ENCODE measurements at regions not wholly inside any gene's neighbourhood (a gene's known extent, or its start where the extent isn't known, plus 50 kb on each side); places are given as distances from the start of the nearest gene placed in this dataset.

DNA sequence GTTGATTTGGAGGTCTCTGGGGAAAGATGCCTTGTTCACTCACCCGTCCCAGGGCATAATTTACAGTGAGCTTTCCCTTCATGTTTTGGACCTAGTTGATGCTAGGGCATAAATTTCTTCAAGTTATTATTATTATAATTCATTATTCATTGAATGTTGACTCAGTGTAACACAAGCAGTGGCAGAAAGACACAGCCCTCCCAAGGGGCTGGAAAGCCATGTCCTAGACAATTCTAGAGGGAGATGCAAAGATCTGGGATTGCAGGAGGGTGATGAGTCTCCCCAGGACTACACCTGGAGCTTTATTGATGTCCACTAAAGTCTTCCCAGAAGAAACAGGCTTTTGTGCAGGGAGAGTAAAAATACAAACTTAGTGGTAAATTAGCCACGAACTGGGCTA lies 322.0 kb upstream of the MOCS1 start:
- no peak overlapping the region for H3K4me3 Mint-ChIP-seq (ENCODE audit: unreplicated experiment)
- Histone ChIP-seq H3K79me2 (ENCODE audit: insufficient read depth, low read length) (no peaks in the 10 kb centered on the region), H3K4me1 (ENCODE audit: insufficient read depth, low read length) (no peaks in the 10 kb centered on the region), H3K9me3 (ENCODE audit: insufficient read depth, low read depth, low read length) (peaks cover 3% of the 10 kb centered on the region), H3K27ac (ENCODE audit: low read depth, low read length) (no peak overlapping the region), H4K20me1 (ENCODE audit: insufficient read depth, low read length) (no peaks in the 10 kb centered on the region), H3K9ac (ENCODE audit: low read length) (no peak overlapping the region), H2AFZ (ENCODE audit: low read depth, low read length) (no peak overlapping the region), H3K27me3 (ENCODE audit: insufficient read depth, low read length) (no peaks in the 10 kb centered on the region), H3K4me2 (ENCODE audit: low read length) (no peak overlapping the region), H3K36me3 (ENCODE audit: insufficient read depth, low read length) (no peaks in the 10 kb centered on the region), H3K4me3 (ENCODE audit: insufficient read depth, low read depth, low read length) (no peak overlapping the region)
- FAIRE-seq = no peak
- peaks cover 3% of the 10 kb centered on the region for H3K9me3 Mint-ChIP-seq (ENCODE audit: unreplicated experiment)
- no peaks in the 10 kb centered on the region for H3K36me3 Mint-ChIP-seq (ENCODE audit: low read depth, unreplicated experiment)
- H3K27me3 Mint-ChIP-seq (ENCODE audit: low read depth, unreplicated experiment) = peaks cover 28% of the 10 kb centered on the region
- H3K27ac Mint-ChIP-seq (ENCODE audit: unreplicated experiment) = no peak overlapping the region
- H3K4me1 Mint-ChIP-seq (ENCODE audit: low read depth, unreplicated experiment) = no peaks in the 10 kb centered on the region
- DNase-seq (ENCODE audit: low read depth) = no peak
- TF ChIP-seq EZH2 (IDR thresholded peaks at IDR 0.05; ENCODE audit: insufficient read depth, low read length) = no peak
- TF ChIP-seq, protein P1, sequence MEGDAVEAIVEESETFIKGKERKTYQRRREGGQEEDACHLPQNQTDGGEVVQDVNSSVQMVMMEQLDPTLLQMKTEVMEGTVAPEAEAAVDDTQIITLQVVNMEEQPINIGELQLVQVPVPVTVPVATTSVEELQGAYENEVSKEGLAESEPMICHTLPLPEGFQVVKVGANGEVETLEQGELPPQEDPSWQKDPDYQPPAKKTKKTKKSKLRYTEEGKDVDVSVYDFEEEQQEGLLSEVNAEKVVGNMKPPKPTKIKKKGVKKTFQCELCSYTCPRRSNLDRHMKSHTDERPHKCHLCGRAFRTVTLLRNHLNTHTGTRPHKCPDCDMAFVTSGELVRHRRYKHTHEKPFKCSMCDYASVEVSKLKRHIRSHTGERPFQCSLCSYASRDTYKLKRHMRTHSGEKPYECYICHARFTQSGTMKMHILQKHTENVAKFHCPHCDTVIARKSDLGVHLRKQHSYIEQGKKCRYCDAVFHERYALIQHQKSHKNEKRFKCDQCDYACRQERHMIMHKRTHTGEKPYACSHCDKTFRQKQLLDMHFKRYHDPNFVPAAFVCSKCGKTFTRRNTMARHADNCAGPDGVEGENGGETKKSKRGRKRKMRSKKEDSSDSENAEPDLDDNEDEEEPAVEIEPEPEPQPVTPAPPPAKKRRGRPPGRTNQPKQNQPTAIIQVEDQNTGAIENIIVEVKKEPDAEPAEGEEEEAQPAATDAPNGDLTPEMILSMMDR (IDR thresholded peaks at IDR 0.05; ENCODE audit: insufficient read depth, low read depth, low read length) = no peak

DNA sequence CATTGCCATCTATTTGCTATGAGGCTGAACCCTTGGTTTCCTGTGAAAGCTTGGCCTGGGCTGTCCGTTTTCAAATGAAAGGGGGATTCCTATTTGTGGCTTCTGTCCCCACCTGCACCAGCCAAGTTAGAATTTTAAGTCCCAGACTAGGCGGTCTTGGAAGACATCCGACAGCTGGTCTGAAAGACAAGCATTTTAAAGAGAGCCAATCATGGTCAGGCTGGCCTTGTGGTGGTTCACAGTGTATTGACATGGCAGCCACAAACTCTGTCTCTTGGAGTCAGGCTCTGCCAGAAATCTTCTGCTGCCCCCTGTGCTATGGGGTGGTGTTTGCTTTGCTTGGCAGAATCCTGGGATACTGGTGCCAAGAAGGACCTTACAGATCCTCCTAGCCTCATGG lies 319.2 kb upstream of the MOCS1 start:
- H4K20me1 ChIP-seq (ENCODE audit: insufficient read depth, low read length) = no peaks in the 10 kb centered on the region
- DNase-seq (ENCODE audit: low read depth) (no peak), FAIRE-seq (no peak)
- Mint-ChIP-seq H3K36me3 (ENCODE audit: low read depth, unreplicated experiment) (no peaks in the 10 kb centered on the region), H3K9me3 (ENCODE audit: unreplicated experiment) (peaks cover 3% of the 10 kb centered on the region), H3K27ac (ENCODE audit: unreplicated experiment) (no peak overlapping the region), H3K4me1 (ENCODE audit: low read depth, unreplicated experiment) (no peaks in the 10 kb centered on the region), H3K4me3 (ENCODE audit: unreplicated experiment) (no peak overlapping the region), H3K27me3 (ENCODE audit: low read depth, unreplicated experiment) (peaks cover 42% of the 10 kb centered on the region)
- peaks cover 2% of the 10 kb centered on the region for H3K9me3 ChIP-seq (ENCODE audit: insufficient read depth, low read depth, low read length)
- H3K4me1 ChIP-seq (ENCODE audit: insufficient read depth, low read length) = no peaks in the 10 kb centered on the region
- TF ChIP-seq, protein P1 (IDR thresholded peaks at IDR 0.05; ENCODE audit: insufficient read depth, low read depth, low read length) = no peak
- TF ChIP-seq EZH2 (IDR thresholded peaks at IDR 0.05; ENCODE audit: insufficient read depth, low read length) = no peak
- H3K9ac ChIP-seq (ENCODE audit: low read length) = no peak overlapping the region
- H3K4me2 ChIP-seq (ENCODE audit: low read length) = no peak overlapping the region
- no peak overlapping the region for H2AFZ ChIP-seq (ENCODE audit: low read depth, low read length)
- no peak overlapping the region for H3K27ac ChIP-seq (ENCODE audit: low read depth, low read length)
- no peaks in the 10 kb centered on the region for H3K36me3 ChIP-seq (ENCODE audit: insufficient read depth, low read length)
- H3K79me2 ChIP-seq (ENCODE audit: insufficient read depth, low read length) = no peaks in the 10 kb centered on the region
- H3K4me3 ChIP-seq (ENCODE audit: insufficient read depth, low read depth, low read length) = no peak overlapping the region
- no peaks in the 10 kb centered on the region for H3K27me3 ChIP-seq (ENCODE audit: insufficient read depth, low read length)

DNA sequence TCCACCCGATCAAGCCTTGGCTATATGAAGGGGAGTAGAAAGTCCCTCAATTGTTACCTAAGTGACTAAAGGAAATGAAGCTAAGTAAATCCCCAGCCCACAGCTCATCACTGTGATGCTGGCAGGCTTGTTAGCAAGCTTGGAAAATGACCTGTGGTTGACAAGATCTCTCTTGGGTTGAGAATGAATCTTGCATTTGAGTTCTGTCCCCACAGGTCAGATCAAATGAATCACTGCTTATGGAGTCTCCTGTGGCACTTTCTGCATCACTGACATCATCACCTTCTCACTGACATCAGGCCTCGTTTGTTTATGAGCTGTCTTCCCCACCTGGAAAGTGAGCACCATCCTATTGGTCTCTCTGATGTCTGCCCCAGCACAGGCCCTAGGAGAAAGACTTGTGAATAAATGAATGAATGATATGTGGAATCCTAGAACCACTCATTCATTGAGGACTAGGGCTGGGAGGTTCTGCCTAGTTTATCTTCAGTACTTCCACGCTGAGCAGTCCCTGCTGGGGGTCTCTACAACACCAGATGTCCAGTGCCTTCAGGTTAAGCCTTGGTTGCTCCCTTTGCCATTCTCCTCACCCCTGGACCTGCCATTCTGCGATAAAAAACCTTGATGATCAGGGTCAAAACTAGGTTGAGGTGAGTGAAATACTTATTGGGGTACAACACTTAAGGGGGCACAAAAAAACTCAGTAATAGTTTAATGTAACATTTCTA lies 318.4 kb upstream of the MOCS1 start:
- Mint-ChIP-seq H3K27ac (ENCODE audit: unreplicated experiment) (no peak overlapping the region), H3K27me3 (ENCODE audit: low read depth, unreplicated experiment) (peaks cover 47% of the 10 kb centered on the region), H3K36me3 (ENCODE audit: low read depth, unreplicated experiment) (no peaks in the 10 kb centered on the region), H3K4me3 (ENCODE audit: unreplicated experiment) (no peak overlapping the region), H3K4me1 (ENCODE audit: low read depth, unreplicated experiment) (no peaks in the 10 kb centered on the region), H3K9me3 (ENCODE audit: unreplicated experiment) (peaks cover 3% of the 10 kb centered on the region)
- no peak for DNase-seq (ENCODE audit: low read depth)
- no peak for TF ChIP-seq EZH2 (IDR thresholded peaks at IDR 0.05; ENCODE audit: insufficient read depth, low read length)
- TF ChIP-seq, protein P1 (IDR thresholded peaks at IDR 0.05; ENCODE audit: insufficient read depth, low read depth, low read length) = no peak
- Histone ChIP-seq H3K27me3 (ENCODE audit: insufficient read depth, low read length) (no peaks in the 10 kb centered on the region), H3K4me3 (ENCODE audit: insufficient read depth, low read depth, low read length) (no peak overlapping the region), H2AFZ (ENCODE audit: low read depth, low read length) (no peak overlapping the region), H3K27ac (ENCODE audit: low read depth, low read length) (no peak overlapping the region), H3K4me1 (ENCODE audit: insufficient read depth, low read length) (no peaks in the 10 kb centered on the region), H3K4me2 (ENCODE audit: low read length) (no peak overlapping the region), H3K9me3 (ENCODE audit: insufficient read depth, low read depth, low read length) (no peaks in the 10 kb centered on the region), H4K20me1 (ENCODE audit: insufficient read depth, low read length) (no peaks in the 10 kb centered on the region), H3K79me2 (ENCODE audit: insufficient read depth, low read length) (no peaks in the 10 kb centered on the region), H3K9ac (ENCODE audit: low read length) (no peak overlapping the region), H3K36me3 (ENCODE audit: insufficient read depth, low read length) (no peaks in the 10 kb centered on the region)
- no peak for FAIRE-seq

Data from astrocyte (in vitro differentiated cells and primary cell).